ENCODE measurements at regions not wholly inside any gene's neighbourhood (a gene's known extent, or its start where the extent isn't known, plus 50 kb on each side); places are given as distances from the start of the nearest gene placed in this dataset.

DNA sequence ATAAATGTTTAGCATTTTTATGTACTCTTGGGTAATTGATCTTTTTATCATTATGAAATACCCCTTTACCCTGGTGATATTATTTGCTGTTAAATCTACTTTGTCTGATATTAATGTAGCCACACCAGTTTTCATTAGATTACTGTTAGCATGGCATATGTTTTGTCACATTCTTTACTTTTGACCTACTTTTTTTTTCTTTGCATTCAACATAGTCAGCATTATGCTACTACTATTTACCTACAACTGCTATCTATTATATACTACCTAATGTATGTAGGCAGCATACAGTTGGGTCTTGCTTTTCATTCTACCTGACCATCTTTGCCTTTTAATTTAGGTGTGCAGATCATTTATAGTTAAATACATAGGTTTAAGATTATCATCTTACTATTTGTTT lies 1429.6 kb upstream of the ALCAM start:
- Mint-ChIP-seq H3K27me3 (no peaks in the 10 kb centered on the region), H3K9me3 (peaks cover 0 to 9% of the 10 kb centered on the region in 2 donors), H3K4me3 (no peak overlapping the region), H3K27ac (no peak overlapping the region), H3K4me1 (no peaks in the 10 kb centered on the region)
- no peak for DNase-seq
- ATAC-seq: no peak

- Mint-ChIP-seq H3K27ac (no peak overlapping the region), H3K9me3 (no peaks in the 10 kb centered on the region), H3K27me3 (no peaks in the 10 kb centered on the region), H3K4me3 (no peak overlapping the region), H3K4me1 (no peaks in the 10 kb centered on the region)
- ATAC-seq (no peak), DNase-seq (no peak)
Measured at GRCh38 chr3:103947062-103947461, 1419.6 kb upstream of the ALCAM start.

GRCh38 chr3:103949693-103950092 lies 1417.0 kb upstream of the ALCAM start:
- no peaks in the 10 kb centered on the region for H3K27me3 Mint-ChIP-seq
- no peaks in the 10 kb centered on the region for H3K4me1 Mint-ChIP-seq
- no peak for ATAC-seq
- no peak for DNase-seq
- no peak overlapping the region for H3K27ac Mint-ChIP-seq
- H3K4me3 Mint-ChIP-seq: no peak overlapping the region
- H3K9me3 Mint-ChIP-seq: no peaks in the 10 kb centered on the region

- no peak for ATAC-seq
- H3K4me3 Mint-ChIP-seq: no peak overlapping the region
- DNase-seq: no peak
- no peaks in the 10 kb centered on the region for H3K4me1 Mint-ChIP-seq
- H3K9me3 Mint-ChIP-seq: no peaks in the 10 kb centered on the region
- H3K27ac Mint-ChIP-seq: no peak overlapping the region
- H3K27me3 Mint-ChIP-seq: no peaks in the 10 kb centered on the region
Measured at GRCh38 chr3:103950676-103951075, 1416.0 kb upstream of the ALCAM start.

DNA sequence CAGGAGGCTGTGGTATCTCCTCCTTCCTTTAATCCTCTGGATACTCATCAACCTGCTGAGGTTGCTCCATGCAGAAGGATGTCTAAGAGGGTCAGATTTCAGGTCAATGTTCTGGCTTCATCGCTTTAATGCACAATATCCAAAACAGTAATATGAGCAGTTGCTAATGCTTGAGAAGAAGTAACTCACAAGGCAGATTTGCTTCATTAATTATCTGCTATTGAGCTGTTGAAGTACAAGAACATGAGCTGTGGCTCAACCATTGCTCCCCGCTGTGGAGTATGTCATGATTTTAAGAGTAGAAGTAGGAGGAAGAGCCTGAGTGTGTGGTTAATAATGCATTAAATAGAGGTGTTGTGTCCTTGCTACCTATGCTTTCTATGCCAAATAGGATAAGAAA lies 1412.9 kb upstream of the ALCAM start:
- ATAC-seq (no peak), DNase-seq (no peak)
- no peaks in the 10 kb centered on the region for H3K9me3 Mint-ChIP-seq
- H3K27ac Mint-ChIP-seq: no peak overlapping the region
- no peaks in the 10 kb centered on the region for H3K4me1 Mint-ChIP-seq
- H3K4me3 Mint-ChIP-seq: no peak overlapping the region
- no peaks in the 10 kb centered on the region for H3K27me3 Mint-ChIP-seq

GRCh38 chr3:103960819-103961218 lies 1405.9 kb upstream of the ALCAM start:
- H3K9me3 Mint-ChIP-seq: peaks cover 5 to 7% of the 10 kb centered on the region in 2 donors
- no peak overlapping the region for H3K4me3 Mint-ChIP-seq
- H3K4me1 Mint-ChIP-seq: no peaks in the 10 kb centered on the region
- DNase-seq: no peak
- no peak for ATAC-seq
- no peak overlapping the region for H3K27ac Mint-ChIP-seq
- no peaks in the 10 kb centered on the region for H3K27me3 Mint-ChIP-seq

- H3K27ac Mint-ChIP-seq: no peak overlapping the region
- H3K9me3 Mint-ChIP-seq: peaks cover 5 to 7% of the 10 kb centered on the region in 2 donors
- H3K4me3 Mint-ChIP-seq: no peak overlapping the region
- H3K27me3 Mint-ChIP-seq: no peaks in the 10 kb centered on the region
- no peak for DNase-seq
- H3K4me1 Mint-ChIP-seq: no peaks in the 10 kb centered on the region
- no peak for ATAC-seq
Measured at GRCh38 chr3:103963599-103963998, 1403.1 kb upstream of the ALCAM start.

DNA sequence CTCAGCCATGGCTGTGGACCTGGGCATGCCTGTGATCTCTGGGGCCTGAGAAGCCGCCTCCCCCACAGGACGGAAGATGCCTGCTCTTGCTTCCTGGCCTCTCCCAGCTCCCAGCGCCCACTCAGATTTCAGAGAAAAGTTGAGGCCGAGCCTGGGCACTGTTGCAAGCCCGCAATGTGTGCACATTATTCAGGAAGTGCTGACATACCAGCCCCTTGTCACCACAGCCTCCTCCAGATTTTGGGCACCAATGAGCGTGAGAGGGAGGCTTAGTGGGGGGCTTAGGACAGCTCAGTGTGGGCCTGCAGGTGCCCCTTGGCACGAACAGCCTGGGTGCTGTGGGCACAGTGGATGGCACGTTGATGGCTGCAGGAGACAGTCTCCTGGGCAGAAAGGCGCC lies 1400.9 kb upstream of the ALCAM start:
- ATAC-seq (no peak), DNase-seq (no peak)
- peaks cover 5 to 7% of the 10 kb centered on the region in 2 donors for H3K9me3 Mint-ChIP-seq
- H3K27ac Mint-ChIP-seq: no peak overlapping the region
- no peaks in the 10 kb centered on the region for H3K4me1 Mint-ChIP-seq
- H3K27me3 Mint-ChIP-seq: no peaks in the 10 kb centered on the region
- H3K4me3 Mint-ChIP-seq: no peak overlapping the region

GRCh38 chr3:103966749-103967148 lies 1400.0 kb upstream of the ALCAM start:
- no peak for DNase-seq
- no peaks in the 10 kb centered on the region for H3K4me1 Mint-ChIP-seq
- H3K9me3 Mint-ChIP-seq: peaks cover 5 to 7% of the 10 kb centered on the region in 2 donors
- H3K27me3 Mint-ChIP-seq: no peaks in the 10 kb centered on the region
- ATAC-seq: peak; percentile 33
- no peak overlapping the region for H3K27ac Mint-ChIP-seq
- no peak overlapping the region for H3K4me3 Mint-ChIP-seq

DNA sequence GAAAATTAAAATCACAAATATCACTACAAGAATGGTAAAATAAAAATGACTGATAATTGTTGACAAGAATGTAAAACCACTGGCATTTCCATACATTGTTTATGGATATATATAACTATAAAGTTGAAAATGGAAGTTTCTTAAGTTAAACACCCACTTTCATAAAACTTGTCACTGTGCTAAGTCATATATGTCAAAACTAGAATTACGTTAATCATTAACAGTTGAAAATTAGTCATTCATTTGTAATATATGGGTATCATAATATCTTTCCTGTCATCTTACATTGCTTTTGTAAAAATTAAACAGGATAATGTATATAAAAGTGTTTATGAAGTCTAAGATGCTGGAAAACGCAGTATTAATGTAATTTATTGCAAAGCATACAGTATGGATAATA lies 1398.6 kb upstream of the ALCAM start:
- no peak for ATAC-seq
- peaks cover 5 to 7% of the 10 kb centered on the region in 2 donors for H3K9me3 Mint-ChIP-seq

GRCh38 chr3:103968751-103969150 lies 1398.0 kb upstream of the ALCAM start:
- Mint-ChIP-seq H3K4me1 (no peaks in the 10 kb centered on the region), H3K27me3 (no peaks in the 10 kb centered on the region), H3K27ac (no peak overlapping the region), H3K9me3 (peaks cover 5 to 7% of the 10 kb centered on the region in 2 donors), H3K4me3 (no peak overlapping the region)
- no peak for DNase-seq
- no peak for ATAC-seq

More for the DNA sequence above, 1398.6 kb upstream of the ALCAM start:
- H3K27me3 Mint-ChIP-seq: no peaks in the 10 kb centered on the region
- H3K27ac Mint-ChIP-seq: no peak overlapping the region
- H3K4me3 Mint-ChIP-seq: no peak overlapping the region
- no peaks in the 10 kb centered on the region for H3K4me1 Mint-ChIP-seq
- no peak for DNase-seq

GRCh38 chr3:103976931-103977339 lies 1389.8 kb upstream of the ALCAM start:
- ATAC-seq: no peak
- H3K27ac Mint-ChIP-seq: no peak overlapping the region

DNA sequence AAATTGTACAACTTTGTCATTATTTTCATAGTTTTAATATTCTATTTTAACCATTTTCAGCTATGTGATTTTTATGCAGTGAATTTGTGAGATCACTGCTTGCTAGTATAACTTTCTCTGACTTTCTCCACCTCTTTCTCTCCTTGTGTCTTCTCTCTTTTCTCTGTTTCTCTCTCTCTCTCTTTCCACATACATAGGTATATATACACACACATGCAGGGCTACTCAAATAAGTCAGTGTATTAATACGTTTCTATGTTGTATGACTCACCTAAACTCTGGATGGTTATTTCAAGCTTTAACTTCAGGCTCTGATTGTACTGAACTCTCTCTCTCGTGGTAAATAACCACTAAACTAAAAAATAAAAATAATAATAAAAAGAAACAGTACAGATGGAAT lies 1389.3 kb upstream of the ALCAM start:
- Mint-ChIP-seq H3K27me3 (no peaks in the 10 kb centered on the region), H3K27ac (no peak overlapping the region), H3K4me3 (no peak overlapping the region), H3K4me1 (no peaks in the 10 kb centered on the region), H3K9me3 (peaks cover 0 to 5% of the 10 kb centered on the region in 2 donors)
- DNase-seq (no peak), ATAC-seq (no peak)

More at GRCh38 chr3:103976931-103977339, 1389.8 kb upstream of the ALCAM start:
- no peaks in the 10 kb centered on the region for H3K4me1 Mint-ChIP-seq
- H3K4me3 Mint-ChIP-seq: no peak overlapping the region
- H3K9me3 Mint-ChIP-seq: peaks cover 0 to 5% of the 10 kb centered on the region in 2 donors
- no peak for DNase-seq
- H3K27me3 Mint-ChIP-seq: no peaks in the 10 kb centered on the region

DNA sequence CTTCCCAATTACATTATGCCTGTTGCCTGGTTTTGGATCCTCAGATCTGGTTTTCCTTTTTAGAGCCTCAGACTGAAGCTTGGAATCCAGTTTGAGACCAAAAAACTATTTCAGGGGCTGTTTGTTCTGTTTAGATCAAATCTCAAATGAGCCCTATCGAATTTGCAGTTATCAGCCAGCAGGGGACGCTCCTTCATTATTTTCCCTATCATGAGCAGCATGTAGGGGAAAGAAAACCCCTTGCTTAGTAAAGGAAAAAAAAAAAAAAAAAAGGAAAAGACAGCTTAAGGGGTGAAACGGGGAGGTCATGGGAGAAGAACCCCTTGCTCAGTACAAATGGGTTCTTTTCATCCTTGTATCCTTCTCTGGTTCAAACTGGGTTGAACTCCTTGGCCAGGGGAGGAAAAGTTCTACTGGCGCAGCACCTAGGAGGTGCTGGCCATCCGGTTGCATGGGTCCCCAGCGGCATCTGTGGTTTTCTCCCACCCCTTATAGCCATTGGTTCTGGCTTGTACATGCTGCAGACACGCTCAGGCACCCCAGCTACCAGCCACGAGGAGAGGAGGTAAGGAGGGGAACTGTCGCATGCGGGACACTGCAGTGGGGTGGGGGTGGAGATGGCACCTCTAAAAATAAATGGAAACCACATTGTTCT lies 1375.1 kb upstream of the ALCAM start:
- Mint-ChIP-seq H3K27me3 (no peaks in the 10 kb centered on the region), H3K27ac (no peak overlapping the region), H3K4me1 (no peaks in the 10 kb centered on the region), H3K4me3 (no peak overlapping the region), H3K9me3 (no peaks in the 10 kb centered on the region)
- DNase-seq: no peak
- ATAC-seq: no peak

DNA sequence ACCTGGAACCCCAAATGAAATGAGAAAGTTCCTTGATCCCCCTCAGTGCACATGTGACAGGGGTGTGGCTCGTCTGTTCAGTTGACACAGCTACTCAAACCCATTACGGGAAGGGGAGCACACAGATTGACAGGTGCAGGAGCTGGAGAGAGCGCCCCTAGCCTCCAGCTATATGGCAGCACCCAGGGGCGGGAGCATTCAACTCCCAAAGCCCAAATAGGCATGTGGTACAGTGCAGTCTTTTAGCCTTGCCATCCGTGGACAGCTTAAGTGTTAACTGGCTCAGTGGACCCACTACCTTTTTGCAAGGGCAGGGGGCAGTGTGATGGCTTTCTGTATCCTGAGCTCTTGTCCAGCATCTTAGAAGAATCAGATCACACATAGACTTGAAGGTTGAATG lies 1374.2 kb upstream of the ALCAM start:
- no peak overlapping the region for H3K4me3 Mint-ChIP-seq
- no peaks in the 10 kb centered on the region for H3K4me1 Mint-ChIP-seq
- no peak for DNase-seq
- H3K9me3 Mint-ChIP-seq: no peaks in the 10 kb centered on the region
- no peak overlapping the region for H3K27ac Mint-ChIP-seq
- H3K27me3 Mint-ChIP-seq: no peaks in the 10 kb centered on the region
- no peak for ATAC-seq

DNA sequence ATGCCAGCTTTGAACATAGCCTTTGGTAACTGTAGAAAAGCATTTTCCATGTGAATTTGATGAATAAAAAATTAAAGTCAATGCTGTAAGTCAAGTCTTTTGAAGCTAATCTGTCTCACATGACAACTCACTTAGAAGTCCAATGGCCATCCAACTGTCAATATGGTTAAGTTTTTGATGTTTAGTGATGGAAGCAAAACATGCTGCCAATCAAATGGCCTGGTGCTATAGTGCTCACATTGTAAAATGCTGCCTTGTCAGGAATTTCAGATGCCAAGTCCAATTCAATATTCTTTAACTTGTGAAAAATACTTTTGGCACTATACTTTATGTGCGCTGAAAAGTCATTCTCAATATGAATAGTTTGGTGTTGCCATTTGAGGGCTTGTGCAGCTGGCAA lies 1361.8 kb upstream of the ALCAM start:
- H3K4me1 Mint-ChIP-seq: no peaks in the 10 kb centered on the region
- ATAC-seq (no peak), DNase-seq (no peak)
- H3K9me3 Mint-ChIP-seq: no peaks in the 10 kb centered on the region
- H3K27ac Mint-ChIP-seq: no peak overlapping the region
- no peaks in the 10 kb centered on the region for H3K27me3 Mint-ChIP-seq
- H3K4me3 Mint-ChIP-seq: no peak overlapping the region

- no peaks in the 10 kb centered on the region for H3K27me3 Mint-ChIP-seq
- no peak overlapping the region for H3K4me3 Mint-ChIP-seq
- no peaks in the 10 kb centered on the region for H3K4me1 Mint-ChIP-seq
- no peak for DNase-seq
- no peaks in the 10 kb centered on the region for H3K9me3 Mint-ChIP-seq
- no peak for ATAC-seq
- H3K27ac Mint-ChIP-seq: no peak overlapping the region
Measured at GRCh38 chr3:104005815-104006214, 1360.9 kb upstream of the ALCAM start.
